HEK293 (cell line): ENCODE measurements at regions not wholly inside any gene's neighbourhood (a gene's known extent, or its start where the extent isn't known, plus 50 kb on each side); places are given as distances from the start of the nearest gene placed in this dataset.

Source experiments
- CTCF ChIA-PET: fragments of 350-600 bp; formaldehyde crosslinking; extraction: SDS; loops from one replicate; lab custom pipeline; 2021; ENCODE audit warnings: antibody characterized with exemption; lab: Yijun Ruan, JAX
- POLR2A ChIA-PET: fragments of 300-600 bp; formaldehyde crosslinking; extraction: SDS; loops from one replicate; lab custom pipeline; 2020; ENCODE audit warnings: antibody characterized with exemption, inconsistent platforms; lab: Yijun Ruan, JAX
- H3K27ac ChIP-seq: fragments of 200-500 bp; sonication (Bioruptor generic); 2 replicates; pipeline ENCODE4 v1.5.1; 2014; ENCODE audit warnings: low read depth, low read length, control low read depth, inconsistent platforms; ENCODE audit errors: extremely low read depth
- H3K36me3 ChIP-seq, 2 experiments: fragments of 200-500 bp in 1 of 2; sonication (Bioruptor generic) in 1 of 2; 1 replicate in 1 of 2; 2 replicates in 1 of 2; pipeline ENCODE4 v1.5.1; 2014 to 2017; ENCODE audit warnings: inconsistent platforms in 2 of 2, low read length in 2 of 2; ENCODE audit not compliant: control insufficient read depth in 2 of 2, insufficient read depth in 1 of 2
- H3K4me1 ChIP-seq: fragments of 200-500 bp; sonication (Bioruptor generic); 2 replicates; pipeline ENCODE4 v1.5.1; 2014; ENCODE audit warnings: mild to moderate bottlenecking, low read length, inconsistent platforms; ENCODE audit not compliant: control insufficient read depth, insufficient read depth
- H3K4me3 ChIP-seq: 2 replicates; pipeline ENCODE4 v1.5.1; 2011; ENCODE audit warnings: low read depth, mild to moderate bottlenecking, control low read depth, low read length, moderate library complexity
- H3K9me3 ChIP-seq: fragments of 200-500 bp; sonication (Bioruptor generic); 2 replicates; pipeline ENCODE4 v1.5.1; 2014; ENCODE audit warnings: low read depth, low read length, inconsistent platforms; ENCODE audit not compliant: control insufficient read depth, insufficient read depth
- OSR2 ChIP-seq: fragments of 450-650 bp; formaldehyde crosslinking; IDR thresholded peaks from 2 replicates; pipeline ENCODE4 v1.5.1; 2016; ENCODE audit warnings: missing biosample characterization, missing genetic modification characterization
- ZBTB44 ChIP-seq: fragments of 450-650 bp; IDR thresholded peaks from 2 replicates; pipeline ENCODE4 v1.5.1; 2018; ENCODE audit warnings: missing biosample characterization, mild to moderate bottlenecking, missing genetic modification characterization
- ZBTB49 ChIP-seq: fragments of 450-650 bp; formaldehyde crosslinking; IDR thresholded peaks from 2 replicates; pipeline ENCODE4 v1.5.1; 2016; ENCODE audit warnings: missing biosample characterization, missing genetic modification characterization, low read depth
- ZBTB8A ChIP-seq: fragments of 450-650 bp; formaldehyde crosslinking; IDR thresholded peaks from 2 replicates; pipeline ENCODE4 v1.5.1; 2016; ENCODE audit warnings: missing biosample characterization, missing genetic modification characterization
- ZNF133 ChIP-seq: fragments of 450-650 bp; formaldehyde crosslinking; IDR thresholded peaks from 2 replicates; pipeline ENCODE4 v1.5.1; 2016; ENCODE audit warnings: missing biosample characterization, missing genetic modification characterization
- ZNF202 ChIP-seq: fragments of 450-650 bp; formaldehyde crosslinking; IDR thresholded peaks from 2 replicates; pipeline ENCODE4 v1.5.1; 2016; ENCODE audit warnings: missing biosample characterization, missing genetic modification characterization, borderline replicate concordance
- ZNF24 ChIP-seq: fragments of 450-650 bp; formaldehyde crosslinking; IDR thresholded peaks from 2 replicates; pipeline ENCODE4 v1.5.1; 2016; ENCODE audit warnings: missing biosample characterization, missing genetic modification characterization
- ZNF292 ChIP-seq: fragments of 450-650 bp; formaldehyde crosslinking; IDR thresholded peaks from 2 replicates; pipeline ENCODE4 v1.5.1; 2016; ENCODE audit warnings: low read depth, missing biosample characterization, missing genetic modification characterization, borderline replicate concordance
- ZNF335 ChIP-seq: fragments of 450-650 bp; formaldehyde crosslinking; conservative IDR thresholded peaks from 2 replicates; pipeline ENCODE4 v1.5.1; 2016; ENCODE audit warnings: missing biosample characterization, missing genetic modification characterization
- ZNF423 ChIP-seq: fragments of 450-650 bp; formaldehyde crosslinking; IDR thresholded peaks from 2 replicates; pipeline ENCODE4 v1.5.1; 2016; ENCODE audit warnings: missing biosample characterization, missing genetic modification characterization
- ZNF433 ChIP-seq: fragments of 450-650 bp; formaldehyde crosslinking; IDR thresholded peaks from 2 replicates; pipeline ENCODE4 v1.5.1; 2016; ENCODE audit warnings: missing biosample characterization, missing genetic modification characterization, low read depth
- ZNF560 ChIP-seq: fragments of 450-650 bp; formaldehyde crosslinking; IDR thresholded peaks from 2 replicates; pipeline ENCODE4 v1.5.1; 2017; ENCODE audit warnings: missing biosample characterization, missing genetic modification characterization, borderline replicate concordance
- ZNF596 ChIP-seq: fragments of 450-650 bp; IDR thresholded peaks from 2 replicates; pipeline ENCODE4 v1.5.0; 2018; ENCODE audit warnings: missing biosample characterization, mild to moderate bottlenecking, missing genetic modification characterization, moderate library complexity
- ZNF626 ChIP-seq: fragments of 450-650 bp; sonication (Bioruptor Pico); formaldehyde crosslinking; IDR thresholded peaks from 2 replicates; pipeline ENCODE4 v1.5.1; 2018; ENCODE audit warnings: missing biosample characterization, missing genetic modification characterization, inconsistent platforms
- ZNF629 ChIP-seq: fragments of 450-650 bp; formaldehyde crosslinking; IDR thresholded peaks from 2 replicates; pipeline ENCODE4 v1.5.1; 2017; ENCODE audit warnings: missing biosample characterization, missing genetic modification characterization
- ZNF768 ChIP-seq: fragments of 450-650 bp; formaldehyde crosslinking; IDR thresholded peaks from 2 replicates; pipeline ENCODE4 v1.5.1; 2018; ENCODE audit warnings: missing biosample characterization, mild to moderate bottlenecking, missing genetic modification characterization
- ZNF830 ChIP-seq: fragments of 450-650 bp; IDR thresholded peaks from 2 replicates; pipeline ENCODE4 v1.5.0; 2018; ENCODE audit warnings: missing biosample characterization, missing genetic modification characterization, low read depth, mild to moderate bottlenecking, moderate library complexity
- ZXDB ChIP-seq: fragments of 450-650 bp; formaldehyde crosslinking; IDR thresholded peaks from 2 replicates; pipeline ENCODE4 v1.5.1; 2016; ENCODE audit warnings: missing biosample characterization, missing genetic modification characterization
- TF ChIP-seq, protein P1 (sequence below): fragments of 450-650 bp; formaldehyde crosslinking; conservative IDR thresholded peaks from 2 replicates; pipeline ENCODE4 v1.5.1; 2016; ENCODE audit warnings: low read depth, missing biosample characterization, missing genetic modification characterization
- TF ChIP-seq, protein P2 (sequence below): fragments of 450-650 bp; formaldehyde crosslinking; IDR thresholded peaks from 2 replicates; pipeline ENCODE4 v1.5.1; 2017; ENCODE audit warnings: missing biosample characterization, missing genetic modification characterization
- TF ChIP-seq, protein P3 (sequence below): fragments of 450-650 bp; formaldehyde crosslinking; IDR thresholded peaks from 2 replicates; pipeline ENCODE4 v1.5.0; 2017; ENCODE audit warnings: missing biosample characterization, missing genetic modification characterization, borderline replicate concordance
- TF ChIP-seq, protein P4 (sequence below): fragments of 450-650 bp; formaldehyde crosslinking; IDR thresholded peaks from 2 replicates; pipeline ENCODE4 v1.5.1; 2016; ENCODE audit warnings: missing biosample characterization, missing genetic modification characterization

DNA sequence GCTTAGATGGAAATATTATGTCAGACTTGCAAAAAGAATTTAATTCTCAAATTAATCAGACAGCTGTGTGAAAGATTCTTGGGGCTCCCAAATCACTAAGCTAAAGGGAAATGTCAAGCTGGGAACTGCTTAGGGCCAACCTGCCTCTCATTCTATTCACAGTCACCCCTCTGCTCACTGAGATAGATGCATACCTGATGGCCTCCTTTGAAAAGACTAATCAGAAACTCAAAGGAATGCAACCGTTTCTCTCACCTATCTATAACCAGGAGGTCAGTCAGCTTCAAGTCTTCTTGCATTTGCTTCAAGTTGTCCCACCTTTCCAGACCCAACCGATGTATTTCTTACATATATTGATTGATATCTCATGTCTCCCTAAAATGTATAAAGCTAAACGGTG is 882.7 kb downstream of the CENPC start:
- H3K9me3 ChIP-seq: no peaks in the 10 kb centered on the region
- no peaks in the 10 kb centered on the region for H3K36me3 ChIP-seq
- H3K4me3 ChIP-seq: no peak overlapping the region
- H3K4me1 ChIP-seq: no peaks in the 10 kb centered on the region
- CTCF ChIA-PET: no interaction called here
- TF ChIP-seq ZNF830 (tag by site-specific recombination) (no peak), ZBTB8A (tag by site-specific recombination) (no peak), ZNF133 (no peak), ZNF292 (tag by site-specific recombination) (no peak), ZBTB44 (no peak), ZNF24 (tag by site-specific recombination) (no peak), ZNF626 (tag by site-specific recombination) (no peak), ZNF596 (no peak), ZNF423 (tag by site-specific recombination) (no peak)
- TF ChIP-seq, protein P1, sequence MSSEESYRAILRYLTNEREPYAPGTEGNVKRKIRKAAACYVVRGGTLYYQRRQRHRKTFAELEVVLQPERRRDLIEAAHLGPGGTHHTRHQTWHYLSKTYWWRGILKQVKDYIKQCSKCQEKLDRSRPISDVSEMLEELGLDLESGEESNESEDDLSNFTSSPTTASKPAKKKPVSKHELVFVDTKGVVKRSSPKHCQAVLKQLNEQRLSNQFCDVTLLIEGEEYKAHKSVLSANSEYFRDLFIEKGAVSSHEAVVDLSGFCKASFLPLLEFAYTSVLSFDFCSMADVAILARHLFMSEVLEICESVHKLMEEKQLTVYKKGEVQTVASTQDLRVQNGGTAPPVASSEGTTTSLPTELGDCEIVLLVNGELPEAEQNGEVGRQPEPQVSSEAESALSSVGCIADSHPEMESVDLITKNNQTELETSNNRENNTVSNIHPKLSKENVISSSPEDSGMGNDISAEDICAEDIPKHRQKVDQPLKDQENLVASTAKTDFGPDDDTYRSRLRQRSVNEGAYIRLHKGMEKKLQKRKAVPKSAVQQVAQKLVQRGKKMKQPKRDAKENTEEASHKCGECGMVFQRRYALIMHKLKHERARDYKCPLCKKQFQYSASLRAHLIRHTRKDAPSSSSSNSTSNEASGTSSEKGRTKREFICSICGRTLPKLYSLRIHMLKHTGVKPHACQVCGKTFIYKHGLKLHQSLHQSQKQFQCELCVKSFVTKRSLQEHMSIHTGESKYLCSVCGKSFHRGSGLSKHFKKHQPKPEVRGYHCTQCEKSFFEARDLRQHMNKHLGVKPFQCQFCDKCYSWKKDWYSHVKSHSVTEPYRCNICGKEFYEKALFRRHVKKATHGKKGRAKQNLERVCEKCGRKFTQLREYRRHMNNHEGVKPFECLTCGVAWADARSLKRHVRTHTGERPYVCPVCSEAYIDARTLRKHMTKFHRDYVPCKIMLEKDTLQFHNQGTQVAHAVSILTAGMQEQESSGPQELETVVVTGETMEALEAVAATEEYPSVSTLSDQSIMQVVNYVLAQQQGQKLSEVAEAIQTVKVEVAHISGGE (tag by site-specific recombination): no peak
- no peak overlapping the region for H3K27ac ChIP-seq
- POLR2A ChIA-PET: no interaction called here

DNA sequence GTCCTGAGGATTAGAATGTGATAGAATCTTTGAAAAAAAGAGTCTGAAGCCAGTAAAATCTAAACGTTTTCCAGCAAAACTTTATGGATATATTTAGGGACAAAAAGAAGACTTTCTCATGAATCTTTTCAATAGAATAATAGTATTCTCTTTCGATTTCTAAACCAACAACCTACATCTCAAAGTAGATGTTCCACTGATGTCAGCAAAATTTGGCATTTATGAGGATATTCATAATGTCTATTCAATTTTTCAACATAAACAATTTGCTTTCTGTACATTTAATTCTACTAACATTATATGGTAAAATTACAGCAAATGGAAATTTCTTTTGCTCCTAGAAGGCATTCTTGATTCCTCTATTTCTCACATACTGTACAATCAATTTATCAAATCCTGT is 886.5 kb downstream of the CENPC start:
- POLR2A ChIA-PET: no interaction called here
- H3K4me1 ChIP-seq: no peaks in the 10 kb centered on the region
- TF ChIP-seq, protein P2, sequence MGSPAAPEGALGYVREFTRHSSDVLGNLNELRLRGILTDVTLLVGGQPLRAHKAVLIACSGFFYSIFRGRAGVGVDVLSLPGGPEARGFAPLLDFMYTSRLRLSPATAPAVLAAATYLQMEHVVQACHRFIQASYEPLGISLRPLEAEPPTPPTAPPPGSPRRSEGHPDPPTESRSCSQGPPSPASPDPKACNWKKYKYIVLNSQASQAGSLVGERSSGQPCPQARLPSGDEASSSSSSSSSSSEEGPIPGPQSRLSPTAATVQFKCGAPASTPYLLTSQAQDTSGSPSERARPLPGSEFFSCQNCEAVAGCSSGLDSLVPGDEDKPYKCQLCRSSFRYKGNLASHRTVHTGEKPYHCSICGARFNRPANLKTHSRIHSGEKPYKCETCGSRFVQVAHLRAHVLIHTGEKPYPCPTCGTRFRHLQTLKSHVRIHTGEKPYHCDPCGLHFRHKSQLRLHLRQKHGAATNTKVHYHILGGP (tag by site-specific recombination): no peak
- TF ChIP-seq ZNF629 (tag by site-specific recombination) (no peak), ZNF433 (no peak), ZBTB49 (tag by site-specific recombination) (no peak), ZXDB (tag by site-specific recombination) (no peak), ZNF335 (tag by site-specific recombination) (no peak), ZNF768 (tag by site-specific recombination) (no peak), OSR2 (tag by site-specific recombination) (no peak), ZNF202 (tag by site-specific recombination) (no peak), ZNF560 (tag by site-specific recombination) (no peak)
- TF ChIP-seq, protein P3, sequence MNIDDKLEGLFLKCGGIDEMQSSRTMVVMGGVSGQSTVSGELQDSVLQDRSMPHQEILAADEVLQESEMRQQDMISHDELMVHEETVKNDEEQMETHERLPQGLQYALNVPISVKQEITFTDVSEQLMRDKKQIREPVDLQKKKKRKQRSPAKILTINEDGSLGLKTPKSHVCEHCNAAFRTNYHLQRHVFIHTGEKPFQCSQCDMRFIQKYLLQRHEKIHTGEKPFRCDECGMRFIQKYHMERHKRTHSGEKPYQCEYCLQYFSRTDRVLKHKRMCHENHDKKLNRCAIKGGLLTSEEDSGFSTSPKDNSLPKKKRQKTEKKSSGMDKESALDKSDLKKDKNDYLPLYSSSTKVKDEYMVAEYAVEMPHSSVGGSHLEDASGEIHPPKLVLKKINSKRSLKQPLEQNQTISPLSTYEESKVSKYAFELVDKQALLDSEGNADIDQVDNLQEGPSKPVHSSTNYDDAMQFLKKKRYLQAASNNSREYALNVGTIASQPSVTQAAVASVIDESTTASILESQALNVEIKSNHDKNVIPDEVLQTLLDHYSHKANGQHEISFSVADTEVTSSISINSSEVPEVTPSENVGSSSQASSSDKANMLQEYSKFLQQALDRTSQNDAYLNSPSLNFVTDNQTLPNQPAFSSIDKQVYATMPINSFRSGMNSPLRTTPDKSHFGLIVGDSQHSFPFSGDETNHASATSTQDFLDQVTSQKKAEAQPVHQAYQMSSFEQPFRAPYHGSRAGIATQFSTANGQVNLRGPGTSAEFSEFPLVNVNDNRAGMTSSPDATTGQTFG (tag by site-specific recombination): no peak
- TF ChIP-seq, protein P4, sequence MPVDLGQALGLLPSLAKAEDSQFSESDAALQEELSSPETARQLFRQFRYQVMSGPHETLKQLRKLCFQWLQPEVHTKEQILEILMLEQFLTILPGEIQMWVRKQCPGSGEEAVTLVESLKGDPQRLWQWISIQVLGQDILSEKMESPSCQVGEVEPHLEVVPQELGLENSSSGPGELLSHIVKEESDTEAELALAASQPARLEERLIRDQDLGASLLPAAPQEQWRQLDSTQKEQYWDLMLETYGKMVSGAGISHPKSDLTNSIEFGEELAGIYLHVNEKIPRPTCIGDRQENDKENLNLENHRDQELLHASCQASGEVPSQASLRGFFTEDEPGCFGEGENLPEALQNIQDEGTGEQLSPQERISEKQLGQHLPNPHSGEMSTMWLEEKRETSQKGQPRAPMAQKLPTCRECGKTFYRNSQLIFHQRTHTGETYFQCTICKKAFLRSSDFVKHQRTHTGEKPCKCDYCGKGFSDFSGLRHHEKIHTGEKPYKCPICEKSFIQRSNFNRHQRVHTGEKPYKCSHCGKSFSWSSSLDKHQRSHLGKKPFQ: no peak
- no peaks in the 10 kb centered on the region for H3K36me3 ChIP-seq
- no peak overlapping the region for H3K4me3 ChIP-seq
- no peaks in the 10 kb centered on the region for H3K9me3 ChIP-seq
- CTCF ChIA-PET: no interaction called here
- H3K27ac ChIP-seq: no peak overlapping the region
